ENCODE measurements at regions not wholly inside any gene's neighbourhood (a gene's known extent, or its start where the extent isn't known, plus 50 kb on each side); places are given as distances from the start of the nearest gene placed in this dataset.

- Histone ChIP-seq H3K27ac (no peak overlapping the region), H3K4me2 (ENCODE audit: low read length) (no peak overlapping the region), H3K36me3 (ENCODE audit: control insufficient read depth, insufficient read depth, low read length) (no peaks in the 10 kb centered on the region), H3K9ac (no peak overlapping the region), H2AFZ (no peak overlapping the region), H3K27me3 (ENCODE audit: control insufficient read depth, insufficient read depth, low read length) (no peaks in the 10 kb centered on the region), H3K79me2 (no peaks in the 10 kb centered on the region), H3K4me3 (ENCODE audit: low read depth, low read length) (no peak overlapping the region), H3K9me3 (ENCODE audit: control insufficient read depth, low read length) (no peaks in the 10 kb centered on the region), H3K4me1 (no peaks in the 10 kb centered on the region)
- no peak for TF ChIP-seq CTCF (IDR thresholded peaks at IDR 0.05)
These were observed 174.1 kb upstream of the RFX3 start for GRCh38 chr9:3699883-3700282.

- H2AFZ ChIP-seq, result no peak overlapping the region
These were observed 172.7 kb upstream of the RFX3 start for GRCh38 chr9:3698531-3698930.

GRCh38 chr9:3698076-3698475 lies 172.3 kb upstream of the RFX3 start:
- no peaks in the 10 kb centered on the region for H3K27me3 ChIP-seq (ENCODE audit: control insufficient read depth, insufficient read depth, low read length)

More at GRCh38 chr9:3698531-3698930, 172.7 kb upstream of the RFX3 start:
- no peak for TF ChIP-seq CTCF (IDR thresholded peaks at IDR 0.05)
- Histone ChIP-seq H3K27ac (no peak overlapping the region), H3K9ac (no peak overlapping the region), H3K4me2 (ENCODE audit: low read length) (no peak overlapping the region), H3K36me3 (ENCODE audit: control insufficient read depth, insufficient read depth, low read length) (no peaks in the 10 kb centered on the region), H3K4me3 (ENCODE audit: low read depth, low read length) (no peak overlapping the region), H3K79me2 (no peaks in the 10 kb centered on the region), H3K4me1 (no peaks in the 10 kb centered on the region), H3K27me3 (ENCODE audit: control insufficient read depth, insufficient read depth, low read length) (no peaks in the 10 kb centered on the region), H3K9me3 (ENCODE audit: control insufficient read depth, low read length) (no peaks in the 10 kb centered on the region)

GRCh38 chr9:3696368-3696767 lies 170.6 kb upstream of the RFX3 start:
- no peak overlapping the region for H3K4me3 ChIP-seq (ENCODE audit: low read depth, low read length)
- H3K9me3 ChIP-seq (ENCODE audit: control insufficient read depth, low read length), result no peaks in the 10 kb centered on the region
- H3K36me3 ChIP-seq (ENCODE audit: control insufficient read depth, insufficient read depth, low read length), result no peaks in the 10 kb centered on the region
- H2AFZ ChIP-seq, result no peak overlapping the region
- H3K9ac ChIP-seq, result no peak overlapping the region
- H3K4me1 ChIP-seq, result no peaks in the 10 kb centered on the region
- H3K27me3 ChIP-seq (ENCODE audit: control insufficient read depth, insufficient read depth, low read length), result no peaks in the 10 kb centered on the region
- no peak overlapping the region for H3K27ac ChIP-seq
- no peak for TF ChIP-seq CTCF (IDR thresholded peaks at IDR 0.05)
- no peaks in the 10 kb centered on the region for H3K79me2 ChIP-seq
- H3K4me2 ChIP-seq (ENCODE audit: low read length), result no peak overlapping the region

More at GRCh38 chr9:3698076-3698475, 172.3 kb upstream of the RFX3 start:
- H3K36me3 ChIP-seq (ENCODE audit: control insufficient read depth, insufficient read depth, low read length), result no peaks in the 10 kb centered on the region
- H3K79me2 ChIP-seq, result no peaks in the 10 kb centered on the region
- no peak overlapping the region for H3K4me3 ChIP-seq (ENCODE audit: low read depth, low read length)
- no peak overlapping the region for H2AFZ ChIP-seq
- no peak overlapping the region for H3K27ac ChIP-seq
- no peak for TF ChIP-seq CTCF (IDR thresholded peaks at IDR 0.05)
- no peak overlapping the region for H3K9ac ChIP-seq
- H3K9me3 ChIP-seq (ENCODE audit: control insufficient read depth, low read length), result no peaks in the 10 kb centered on the region
- H3K4me1 ChIP-seq, result no peaks in the 10 kb centered on the region
- no peak overlapping the region for H3K4me2 ChIP-seq (ENCODE audit: low read length)

GRCh38 chr9:3692606-3693005 lies 166.8 kb upstream of the RFX3 start:
- Histone ChIP-seq H3K4me3 (ENCODE audit: low read depth, low read length) (no peak overlapping the region), H3K4me1 (no peaks in the 10 kb centered on the region), H3K27ac (no peak overlapping the region), H3K9me3 (ENCODE audit: control insufficient read depth, low read length) (no peaks in the 10 kb centered on the region), H2AFZ (no peak overlapping the region), H3K9ac (no peak overlapping the region), H3K36me3 (ENCODE audit: control insufficient read depth, insufficient read depth, low read length) (no peaks in the 10 kb centered on the region), H3K79me2 (no peaks in the 10 kb centered on the region), H3K4me2 (ENCODE audit: low read length) (no peak overlapping the region), H3K27me3 (ENCODE audit: control insufficient read depth, insufficient read depth, low read length) (no peaks in the 10 kb centered on the region)
- no peak for TF ChIP-seq CTCF (IDR thresholded peaks at IDR 0.05)

All from parathyroid adenoma (tissue), 2 donors.